ENCODE measurements at regions not wholly inside any gene's neighbourhood (a gene's known extent, or its start where the extent isn't known, plus 50 kb on each side); places are given as distances from the start of the nearest gene placed in this dataset.

GRCh38 chr1:213689260-213689659 is 298.5 kb upstream of the PROX1 start:
- no peaks in the 10 kb centered on the region for H3K4me1 Mint-ChIP-seq (ENCODE audit: low read depth)
- H3K27me3 Mint-ChIP-seq = no peaks in the 10 kb centered on the region
- H3K4me3 ChIP-seq (ENCODE audit: low read length) = no peak overlapping the region
- ATAC-seq (ENCODE audit: poor library complexity) (no peak), DNase-seq (no peak)
- no peak for TF ChIP-seq CTCF (IDR thresholded peaks at IDR 0.05)
- no peak overlapping the region for H3K4me3 Mint-ChIP-seq
- H3K4me1 ChIP-seq (ENCODE audit: insufficient read depth, low read length) = no peaks in the 10 kb centered on the region
- no peaks in the 10 kb centered on the region for H3K36me3 Mint-ChIP-seq (ENCODE audit: low read depth)
- ChIA-PET CTCF (no interaction called here), POLR2A (no interaction called here)
- H3K9me3 ChIP-seq (ENCODE audit: control insufficient read depth in 1 of 2, insufficient read depth in 1 of 2, low read length in 2 of 2) = no peaks in the 10 kb centered on the region
- no peaks in the 10 kb centered on the region for H3K36me3 ChIP-seq (ENCODE audit: insufficient read depth, low read length)
- intact Hi-C loops (cut with DNase I, micrococcal nuclease) = no loop called here
- no peaks in the 10 kb centered on the region for H3K27me3 ChIP-seq (ENCODE audit: control insufficient read depth in 1 of 2, insufficient read depth in 2 of 2, low read length in 2 of 2)
- no peak overlapping the region for H3K27ac ChIP-seq (ENCODE audit: low read depth in 1 of 2, low read length in 2 of 2)
- no peaks in the 10 kb centered on the region for H3K9me3 Mint-ChIP-seq
- H3K27ac Mint-ChIP-seq = no peak overlapping the region

- CTCF ChIA-PET = no interaction called here
- H3K36me3 ChIP-seq (ENCODE audit: insufficient read depth, low read length) = no peaks in the 10 kb centered on the region
- H3K27me3 Mint-ChIP-seq = no peaks in the 10 kb centered on the region
- no peaks in the 10 kb centered on the region for H3K36me3 Mint-ChIP-seq (ENCODE audit: low read depth)
- no peaks in the 10 kb centered on the region for H3K4me1 Mint-ChIP-seq (ENCODE audit: low read depth)
- intact Hi-C loops (cut with DNase I, micrococcal nuclease) = no loop called here
- DNase-seq (no peak), ATAC-seq (ENCODE audit: poor library complexity) (no peak)
- POLR2A ChIA-PET = no interaction called here
- no peak overlapping the region for H3K27ac ChIP-seq (ENCODE audit: low read depth in 1 of 2, low read length in 2 of 2)
- no peaks in the 10 kb centered on the region for H3K27me3 ChIP-seq (ENCODE audit: control insufficient read depth in 1 of 2, insufficient read depth in 2 of 2, low read length in 2 of 2)
- no peak overlapping the region for H3K27ac Mint-ChIP-seq
- H3K4me3 ChIP-seq (ENCODE audit: low read length) = no peak overlapping the region
- H3K4me1 ChIP-seq (ENCODE audit: insufficient read depth, low read length) = no peaks in the 10 kb centered on the region
- no peak overlapping the region for H3K4me3 Mint-ChIP-seq
- H3K9me3 Mint-ChIP-seq = no peaks in the 10 kb centered on the region
- H3K9me3 ChIP-seq (ENCODE audit: control insufficient read depth in 1 of 2, insufficient read depth in 1 of 2, low read length in 2 of 2) = no peaks in the 10 kb centered on the region
- TF ChIP-seq CTCF (IDR thresholded peaks at IDR 0.05) = no peak
Measured at GRCh38 chr1:213690341-213690917, 297.3 kb upstream of the PROX1 start.

GRCh38 chr1:213692321-213692720 is 295.5 kb upstream of the PROX1 start:
- POLR2A ChIA-PET = no interaction called here

More at GRCh38 chr1:213692321-213692720, 295.5 kb upstream of the PROX1 start:
- Histone ChIP-seq H3K9me3 (ENCODE audit: control insufficient read depth in 1 of 2, insufficient read depth in 1 of 2, low read length in 2 of 2) (no peaks in the 10 kb centered on the region), H3K27me3 (ENCODE audit: control insufficient read depth in 1 of 2, insufficient read depth in 2 of 2, low read length in 2 of 2) (no peaks in the 10 kb centered on the region), H3K4me1 (ENCODE audit: insufficient read depth, low read length) (no peaks in the 10 kb centered on the region), H3K27ac (ENCODE audit: low read depth in 1 of 2, low read length in 2 of 2) (no peak overlapping the region), H3K4me3 (ENCODE audit: low read length) (no peak overlapping the region), H3K36me3 (ENCODE audit: insufficient read depth, low read length) (no peaks in the 10 kb centered on the region)
- CTCF ChIA-PET = no interaction called here
- TF ChIP-seq CTCF (IDR thresholded peaks at IDR 0.05) = no peak
- ATAC-seq (ENCODE audit: poor library complexity) (no peak), DNase-seq (no peak)
- Mint-ChIP-seq H3K4me3 (no peak overlapping the region), H3K27ac (no peak overlapping the region), H3K36me3 (ENCODE audit: low read depth) (no peaks in the 10 kb centered on the region), H3K9me3 (no peaks in the 10 kb centered on the region), H3K4me1 (ENCODE audit: low read depth) (no peaks in the 10 kb centered on the region), H3K27me3 (no peaks in the 10 kb centered on the region)
- intact Hi-C loops (cut with DNase I, micrococcal nuclease) = no loop called here

All from CD4-positive, alpha-beta T cell (primary cell).